Neural cell (in vitro differentiated cells): ENCODE measurements at regions not wholly inside any gene's neighbourhood (a gene's known extent, or its start where the extent isn't known, plus 50 kb on each side); places are given as distances from the start of the nearest gene placed in this dataset.

Experiments
- H2AFZ ChIP-seq: fragments of 200-600, 300-800 bp; sonication (generic), shearing (Covaris generic); 2 replicates; pipeline ENCODE4 v1.6.0; 2014; ENCODE audit warnings: low read depth, mild to moderate bottlenecking, antibody characterized with exemption, low read length, moderate library complexity
- H3F3A ChIP-seq: fragments of 200-600 bp; shearing (Covaris generic); 2 replicates; pipeline ENCODE4 v1.6.1; 2016; ENCODE audit warnings: mild to moderate bottlenecking, moderate library complexity, mixed read lengths, antibody characterized with exemption, low read length; ENCODE audit not compliant: insufficient read depth, poor library complexity, severe bottlenecking
- H3K27ac ChIP-seq: fragments of 200-600, 300-800 bp; sonication (generic), shearing (Covaris generic); 2 replicates; pipeline ENCODE4 v1.5.1; 2014; ENCODE audit warnings: mild to moderate bottlenecking, low read length, moderate library complexity
- H3K27me3 ChIP-seq: fragments of 300-800, 200-600 bp; sonication (generic), shearing (Covaris generic); 2 replicates; pipeline ENCODE4 v1.6.0; 2014; ENCODE audit warnings: mild to moderate bottlenecking, low read depth, low read length, moderate library complexity; ENCODE audit not compliant: insufficient read depth
- H3K36me3 ChIP-seq: fragments of 300-800, 200-600 bp; sonication (generic), shearing (Covaris generic); 2 replicates; pipeline ENCODE4 v1.5.1; 2014; ENCODE audit warnings: mild to moderate bottlenecking, antibody characterized with exemption, low read length, moderate library complexity; ENCODE audit not compliant: insufficient read depth
- H3K4me2 ChIP-seq: fragments of 300-800, 200-600 bp; sonication (generic), shearing (Covaris generic); 2 replicates; pipeline ENCODE4 v1.6.0; 2014; ENCODE audit warnings: mild to moderate bottlenecking, low read length
- H3K4me3 ChIP-seq: fragments of 300-800, 200-600 bp; sonication (generic), shearing (Covaris generic); 2 replicates; pipeline ENCODE4 v1.5.1; 2014; ENCODE audit warnings: mild to moderate bottlenecking, low read length, moderate library complexity
- H3K79me2 ChIP-seq: fragments of 200-600 bp; shearing (Covaris generic); replicated peaks from 2 replicates; pipeline ENCODE4 v1.6.0; 2014; ENCODE audit warnings: mild to moderate bottlenecking, low read length, moderate library complexity; ENCODE audit not compliant: insufficient read depth
- H3K9ac ChIP-seq: fragments of 300-800, 200-600 bp; sonication (generic), shearing (Covaris generic); 2 replicates; pipeline ENCODE4 v1.6.1; 2016; ENCODE audit warnings: mild to moderate bottlenecking, low read length, mixed read lengths
- H3K9me2 ChIP-seq: fragments of 200-600 bp; shearing (Covaris generic); 2 replicates; pipeline ENCODE4 v1.6.1; 2016; ENCODE audit warnings: mild to moderate bottlenecking, low read length, mixed read lengths; ENCODE audit not compliant: insufficient read depth
- H3K9me3 ChIP-seq: fragments of 200-600, 300-800 bp; sonication (generic), shearing (Covaris generic); 2 replicates; pipeline ENCODE4 v1.6.1; 2016; ENCODE audit warnings: mild to moderate bottlenecking, mixed run types, low read length, moderate library complexity, mixed read lengths
- H4K20me1 ChIP-seq: fragments of 200-600 bp; shearing (Covaris generic); 2 replicates; pipeline ENCODE4 v1.6.1; 2016; ENCODE audit warnings: mild to moderate bottlenecking, mixed run types; ENCODE audit not compliant: insufficient read depth
- EP300 ChIP-seq: fragments of 450-650 bp; conservative IDR thresholded peaks from 2 replicates; pipeline ENCODE4 v1.6.1; 2014; ENCODE audit warnings: antibody characterized with exemption, mild to moderate bottlenecking, moderate library complexity; ENCODE audit not compliant: poor library complexity, severe bottlenecking
- EZH2 ChIP-seq: fragments of 200-600, 300-800 bp; shearing (Covaris generic), sonication (generic); IDR thresholded peaks from 2 replicates; pipeline ENCODE4 v1.6.1; 2014; ENCODE audit warnings: antibody characterized with exemption, low read length, borderline replicate concordance, mild to moderate bottlenecking; ENCODE audit not compliant: insufficient read depth, poor library complexity, severe bottlenecking
- MXI1 ChIP-seq: fragments of 450-650 bp; conservative IDR thresholded peaks from 2 replicates; pipeline ENCODE4 v1.6.1; 2014; ENCODE audit warnings: antibody characterized with exemption, mild to moderate bottlenecking; ENCODE audit not compliant: poor library complexity, severe bottlenecking
- POLR2AphosphoS5 ChIP-seq: IDR thresholded peaks from 2 replicates; pipeline ENCODE4 v1.6.1; 2012
- RAD21 ChIP-seq: fragments of 450-650 bp; conservative IDR thresholded peaks from 2 replicates; pipeline ENCODE4 v1.6.1; 2014; ENCODE audit warnings: antibody characterized with exemption, mild to moderate bottlenecking, moderate library complexity
- REST ChIP-seq: IDR thresholded peaks from 2 replicates; pipeline ENCODE4 v1.6.1; 2012; ENCODE audit warnings: borderline replicate concordance
- SMC3 ChIP-seq: fragments of 450-650 bp; conservative IDR thresholded peaks from 2 replicates; pipeline ENCODE4 v1.6.1; 2014; ENCODE audit warnings: antibody characterized with exemption, mild to moderate bottlenecking, moderate library complexity; ENCODE audit not compliant: poor library complexity
- TAF1 ChIP-seq: IDR thresholded peaks from 2 replicates; pipeline ENCODE4 v1.6.1; 2012; ENCODE audit warnings: low read depth
- TF ChIP-seq, protein P1 (sequence below): fragments of 450-650 bp; IDR thresholded peaks from 2 replicates; pipeline ENCODE4 v1.5.1; 2014; ENCODE audit warnings: antibody characterized with exemption, mild to moderate bottlenecking, moderate library complexity; ENCODE audit not compliant: poor library complexity, severe bottlenecking

GRCh38 chr18:51603111-51603510 is 405.6 kb upstream of the MEX3C start:
- Histone ChIP-seq H3K79me2 (no peaks in the 10 kb centered on the region), H2AFZ (no peak overlapping the region), H3K4me3 (no peak overlapping the region), H3K36me3 (no peaks in the 10 kb centered on the region), H3K9me2 (no peaks in the 10 kb centered on the region), H3K9ac (no peak overlapping the region), H3K27me3 (no peaks in the 10 kb centered on the region), H4K20me1 (no peaks in the 10 kb centered on the region), H3K9me3 (no peaks in the 10 kb centered on the region), H3K27ac (no peak overlapping the region), H3F3A (no peaks in the 10 kb centered on the region), H3K4me2 (no peak overlapping the region)
- TF ChIP-seq POLR2AphosphoS5 = no peak
- TF ChIP-seq EZH2 = no peak
- TF ChIP-seq RAD21 = no peak
- TF ChIP-seq, protein P1, sequence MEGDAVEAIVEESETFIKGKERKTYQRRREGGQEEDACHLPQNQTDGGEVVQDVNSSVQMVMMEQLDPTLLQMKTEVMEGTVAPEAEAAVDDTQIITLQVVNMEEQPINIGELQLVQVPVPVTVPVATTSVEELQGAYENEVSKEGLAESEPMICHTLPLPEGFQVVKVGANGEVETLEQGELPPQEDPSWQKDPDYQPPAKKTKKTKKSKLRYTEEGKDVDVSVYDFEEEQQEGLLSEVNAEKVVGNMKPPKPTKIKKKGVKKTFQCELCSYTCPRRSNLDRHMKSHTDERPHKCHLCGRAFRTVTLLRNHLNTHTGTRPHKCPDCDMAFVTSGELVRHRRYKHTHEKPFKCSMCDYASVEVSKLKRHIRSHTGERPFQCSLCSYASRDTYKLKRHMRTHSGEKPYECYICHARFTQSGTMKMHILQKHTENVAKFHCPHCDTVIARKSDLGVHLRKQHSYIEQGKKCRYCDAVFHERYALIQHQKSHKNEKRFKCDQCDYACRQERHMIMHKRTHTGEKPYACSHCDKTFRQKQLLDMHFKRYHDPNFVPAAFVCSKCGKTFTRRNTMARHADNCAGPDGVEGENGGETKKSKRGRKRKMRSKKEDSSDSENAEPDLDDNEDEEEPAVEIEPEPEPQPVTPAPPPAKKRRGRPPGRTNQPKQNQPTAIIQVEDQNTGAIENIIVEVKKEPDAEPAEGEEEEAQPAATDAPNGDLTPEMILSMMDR = no peak
- no peak for TF ChIP-seq SMC3
- TF ChIP-seq REST = no peak
- no peak for TF ChIP-seq EP300
- no peak for TF ChIP-seq MXI1
- no peak for TF ChIP-seq TAF1

- TF ChIP-seq, protein P1 = no peak
- TF ChIP-seq RAD21 (no peak), REST (no peak), EP300 (no peak), POLR2AphosphoS5 (no peak), EZH2 (no peak), SMC3 (no peak), MXI1 (no peak), TAF1 (no peak)
- H3K4me2 ChIP-seq = no peak overlapping the region
Observed at GRCh38 chr18:51603551-51603950, 406.1 kb upstream of the MEX3C start.

More at GRCh38 chr18:51603551-51603950, 406.1 kb upstream of the MEX3C start:
- Histone ChIP-seq H3K79me2 (no peaks in the 10 kb centered on the region), H3K27ac (no peak overlapping the region), H4K20me1 (no peaks in the 10 kb centered on the region), H3K9me2 (no peaks in the 10 kb centered on the region), H3K9ac (no peak overlapping the region), H3K36me3 (no peaks in the 10 kb centered on the region), H2AFZ (no peak overlapping the region), H3K4me3 (no peak overlapping the region), H3K27me3 (no peaks in the 10 kb centered on the region), H3K9me3 (no peaks in the 10 kb centered on the region), H3F3A (no peaks in the 10 kb centered on the region)
